ENCODE measurements at regions not wholly inside any gene's neighbourhood (a gene's known extent, or its start where the extent isn't known, plus 50 kb on each side); places are given as distances from the start of the nearest gene placed in this dataset.
"Not testable (repeated sequence)": the region's sequence is repeated elsewhere in the genome, so short reads cannot be mapped to it uniquely, and the experiment has no call there.

DNA sequence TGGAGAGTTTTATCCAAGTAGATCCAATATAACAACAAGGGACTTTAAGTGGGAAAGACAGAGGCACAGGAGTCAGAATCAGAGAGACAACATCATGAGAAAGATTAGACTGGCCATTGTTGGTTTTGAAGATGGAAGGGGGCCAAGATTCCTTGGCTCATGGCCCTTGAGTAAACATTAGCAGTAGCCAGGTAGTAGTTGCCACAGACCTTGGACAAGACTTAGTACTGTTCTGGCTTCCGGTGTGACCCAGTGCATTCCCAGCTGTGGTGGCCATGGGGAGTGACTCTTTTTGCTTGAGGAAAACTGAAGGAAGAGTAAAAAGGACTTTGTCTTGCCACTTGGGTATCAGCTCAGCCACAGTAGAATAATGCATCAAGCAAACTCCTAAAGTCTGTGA, 462.2 kb upstream of the CPXCR1 start:
- no peak for DNase-seq (ENCODE audit: low spot score)
- H3K9me2 ChIP-seq (ENCODE audit: insufficient read depth): no peaks in the 10 kb centered on the region
- no peaks in the 10 kb centered on the region for H3F3A ChIP-seq (replicated peaks; ENCODE audit: low read depth)
- H4K20me1 ChIP-seq (replicated peaks; ENCODE audit: insufficient read depth): no peaks in the 10 kb centered on the region
- H3K27ac ChIP-seq (ENCODE audit: low read depth): no peak overlapping the region
- H3K27me3 ChIP-seq (ENCODE audit: insufficient read depth): no peaks in the 10 kb centered on the region
- no peak overlapping the region for H2AFZ ChIP-seq
- Mint-ChIP-seq H3K36me3 (ENCODE audit: low read depth) (no peaks in the 10 kb centered on the region; the same call in 2 of the 3 replicates), H3K4me1 (no peaks in the 10 kb centered on the region), H3K27me3 (ENCODE audit: insufficient read depth, low read depth, poor library complexity) (no peaks in the 10 kb centered on the region), H3K9me3 (peaks cover 8% of the 10 kb centered on the region; the same call in 2 of the 3 replicates), H3K4me3 (no peak overlapping the region), H3K27ac (no peak overlapping the region)
- ATAC-seq: no peak
- no peak overlapping the region for H3K4me3 ChIP-seq
- no peaks in the 10 kb centered on the region for H3K4me1 ChIP-seq (ENCODE audit: insufficient read depth)
- H3K36me3 ChIP-seq (ENCODE audit: insufficient read depth): no peaks in the 10 kb centered on the region
- TF ChIP-seq CREB1 (CRISPR knock-in tag; IDR thresholded peaks at IDR 0.05; ENCODE audit: low read depth): no peak
- TF ChIP-seq ZNF114 (CRISPR knock-in tag; IDR thresholded peaks at IDR 0.05): no peak
- TF ChIP-seq JUNB (IDR thresholded peaks at IDR 0.05; ENCODE audit: unreplicated experiment): no peak
- TF ChIP-seq CTCF (conservative IDR thresholded peaks at IDR 0.05; ENCODE audit: low read depth in 2 of 2): no peak
- TF ChIP-seq, protein P1, sequence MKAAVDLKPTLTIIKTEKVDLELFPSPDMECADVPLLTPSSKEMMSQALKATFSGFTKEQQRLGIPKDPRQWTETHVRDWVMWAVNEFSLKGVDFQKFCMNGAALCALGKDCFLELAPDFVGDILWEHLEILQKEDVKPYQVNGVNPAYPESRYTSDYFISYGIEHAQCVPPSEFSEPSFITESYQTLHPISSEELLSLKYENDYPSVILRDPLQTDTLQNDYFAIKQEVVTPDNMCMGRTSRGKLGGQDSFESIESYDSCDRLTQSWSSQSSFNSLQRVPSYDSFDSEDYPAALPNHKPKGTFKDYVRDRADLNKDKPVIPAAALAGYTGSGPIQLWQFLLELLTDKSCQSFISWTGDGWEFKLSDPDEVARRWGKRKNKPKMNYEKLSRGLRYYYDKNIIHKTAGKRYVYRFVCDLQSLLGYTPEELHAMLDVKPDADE (IDR thresholded peaks at IDR 0.05): no peak
- no peaks in the 10 kb centered on the region for H3K79me2 ChIP-seq (replicated peaks; ENCODE audit: insufficient read depth)
- H3K4me2 ChIP-seq: no peak overlapping the region

GRCh38 chrX:88313972-88314371, 433.1 kb upstream of the CPXCR1 start:
- not testable (repeated sequence) for H3K4me2 ChIP-seq; H3K27ac Mint-ChIP-seq; H3K9me3 Mint-ChIP-seq; H3K9me2 ChIP-seq (ENCODE audit: insufficient read depth); H3K27me3 Mint-ChIP-seq (ENCODE audit: insufficient read depth, low read depth, poor library complexity); DNase-seq (ENCODE audit: low spot score); H3K79me2 ChIP-seq (replicated peaks; ENCODE audit: insufficient read depth); H3K4me3 Mint-ChIP-seq; H3K27ac ChIP-seq (ENCODE audit: low read depth); H3K36me3 Mint-ChIP-seq (ENCODE audit: low read depth); H3F3A ChIP-seq (replicated peaks; ENCODE audit: low read depth); ATAC-seq; H4K20me1 ChIP-seq (replicated peaks; ENCODE audit: insufficient read depth); H3K36me3 ChIP-seq (ENCODE audit: insufficient read depth); H3K4me3 ChIP-seq; H3K4me1 Mint-ChIP-seq; H3K27me3 ChIP-seq (ENCODE audit: insufficient read depth); H2AFZ ChIP-seq; H3K4me1 ChIP-seq (ENCODE audit: insufficient read depth)

DNA sequence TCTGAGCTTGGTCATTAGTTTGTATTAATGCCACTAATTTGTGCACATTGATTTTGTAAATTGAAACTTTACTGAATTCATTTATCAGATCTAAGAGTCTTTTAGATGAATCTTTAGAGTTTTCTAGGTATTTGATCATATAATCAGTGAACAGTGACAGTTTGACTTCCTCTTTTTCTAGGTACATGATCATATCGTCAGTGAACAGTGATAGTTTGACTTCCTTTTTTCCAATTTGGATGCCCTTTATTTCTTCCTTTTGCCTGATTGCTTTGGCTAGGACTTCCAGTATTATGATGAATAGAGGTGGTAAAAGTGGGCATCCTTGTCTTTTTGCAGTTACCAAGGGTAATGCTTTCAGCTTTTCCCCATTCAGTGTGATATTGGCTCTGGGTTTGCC, 421.4 kb upstream of the CPXCR1 start:
- no peak for ATAC-seq
- no peak for DNase-seq (ENCODE audit: low spot score)
- Mint-ChIP-seq H3K9me3 (peaks cover 3% of the 10 kb centered on the region; the same call in 2 of the 3 replicates), H3K4me3 (no peak overlapping the region), H3K4me1 (no peaks in the 10 kb centered on the region), H3K27me3 (ENCODE audit: insufficient read depth, low read depth, poor library complexity) (no peaks in the 10 kb centered on the region), H3K36me3 (ENCODE audit: low read depth) (no peaks in the 10 kb centered on the region), H3K27ac (no peak overlapping the region)
- Histone ChIP-seq H3K9me2 (ENCODE audit: insufficient read depth) (no peaks in the 10 kb centered on the region), H3K4me2 (no peak overlapping the region), H3F3A (replicated peaks; ENCODE audit: low read depth) (no peaks in the 10 kb centered on the region), H3K36me3 (ENCODE audit: insufficient read depth) (no peaks in the 10 kb centered on the region), H3K4me1 (ENCODE audit: insufficient read depth) (no peaks in the 10 kb centered on the region), H4K20me1 (replicated peaks; ENCODE audit: insufficient read depth) (no peaks in the 10 kb centered on the region), H3K27me3 (ENCODE audit: insufficient read depth) (no peaks in the 10 kb centered on the region), H3K79me2 (replicated peaks; ENCODE audit: insufficient read depth) (no peaks in the 10 kb centered on the region), H3K4me3 (no peak overlapping the region), H3K27ac (ENCODE audit: low read depth) (no peak overlapping the region), H2AFZ (no peak overlapping the region)
- TF ChIP-seq NANOG (IDR thresholded peaks at IDR 0.05; ENCODE audit: borderline replicate concordance) (no peak), JUNB (IDR thresholded peaks at IDR 0.05; ENCODE audit: unreplicated experiment) (no peak), ZNF462 (CRISPR knock-in tag; IDR thresholded peaks at IDR 0.05) (no peak)
- TF ChIP-seq, protein P1 (IDR thresholded peaks at IDR 0.05): no peak

Data from GM23338 (cell line).